Parathyroid adenoma (tissue), 2 donors: ENCODE measurements at regions not wholly inside any gene's neighbourhood (a gene's known extent, or its start where the extent isn't known, plus 50 kb on each side); places are given as distances from the start of the nearest gene placed in this dataset.

ENCODE experiments used
- H2AFZ ChIP-seq: fragments of 300-600 bp; sonication (generic); one replicate; pipeline ENCODE4 v1.7.0; 2017; ENCODE audit warnings: antibody characterized with exemption, mild to moderate bottlenecking
- H3K27ac ChIP-seq: fragments of 300-600 bp; sonication (generic); one replicate; pipeline ENCODE4 v1.7.0; 2017
- H3K27me3 ChIP-seq: fragments of 300-600 bp; sonication (generic); one replicate; pipeline ENCODE4 v1.7.0; 2017; ENCODE audit warnings: low read length; ENCODE audit not compliant: control insufficient read depth, insufficient read depth
- H3K36me3 ChIP-seq: fragments of 300-600 bp; sonication (generic); one replicate; pipeline ENCODE4 v1.7.0; 2017; ENCODE audit warnings: low read length; ENCODE audit not compliant: control insufficient read depth, insufficient read depth
- H3K4me1 ChIP-seq: fragments of 300-600 bp; sonication (generic); one replicate; pipeline ENCODE4 v1.7.0; 2017; ENCODE audit warnings: control low read depth
- H3K4me2 ChIP-seq: fragments of 300-600 bp; sonication (generic); one replicate; pipeline ENCODE4 v1.7.0; 2017; ENCODE audit warnings: low read length
- H3K4me3 ChIP-seq: fragments of 300-600 bp; sonication (generic); one replicate; pipeline ENCODE4 v1.7.0; 2017; ENCODE audit warnings: low read depth, low read length
- H3K79me2 ChIP-seq: fragments of 300-600 bp; sonication (generic); one replicate; pipeline ENCODE4 v1.7.0; 2017; ENCODE audit warnings: control low read depth
- H3K9ac ChIP-seq: fragments of 300-600 bp; sonication (generic); one replicate; pipeline ENCODE4 v1.7.0; 2017; ENCODE audit warnings: mild to moderate bottlenecking
- H3K9me3 ChIP-seq: fragments of 300-600 bp; sonication (generic); one replicate; pipeline ENCODE4 v1.7.0; 2017; ENCODE audit warnings: low read length; ENCODE audit not compliant: control insufficient read depth
- TF ChIP-seq, protein P1 (sequence below): fragments of 300-600 bp; sonication (generic); IDR thresholded peaks from one replicate; pipeline ENCODE4 v1.7.0; 2017; ENCODE audit warnings: antibody characterized with exemption, mild to moderate bottlenecking
- donor health status: primary hyperparathyroidism.

DNA sequence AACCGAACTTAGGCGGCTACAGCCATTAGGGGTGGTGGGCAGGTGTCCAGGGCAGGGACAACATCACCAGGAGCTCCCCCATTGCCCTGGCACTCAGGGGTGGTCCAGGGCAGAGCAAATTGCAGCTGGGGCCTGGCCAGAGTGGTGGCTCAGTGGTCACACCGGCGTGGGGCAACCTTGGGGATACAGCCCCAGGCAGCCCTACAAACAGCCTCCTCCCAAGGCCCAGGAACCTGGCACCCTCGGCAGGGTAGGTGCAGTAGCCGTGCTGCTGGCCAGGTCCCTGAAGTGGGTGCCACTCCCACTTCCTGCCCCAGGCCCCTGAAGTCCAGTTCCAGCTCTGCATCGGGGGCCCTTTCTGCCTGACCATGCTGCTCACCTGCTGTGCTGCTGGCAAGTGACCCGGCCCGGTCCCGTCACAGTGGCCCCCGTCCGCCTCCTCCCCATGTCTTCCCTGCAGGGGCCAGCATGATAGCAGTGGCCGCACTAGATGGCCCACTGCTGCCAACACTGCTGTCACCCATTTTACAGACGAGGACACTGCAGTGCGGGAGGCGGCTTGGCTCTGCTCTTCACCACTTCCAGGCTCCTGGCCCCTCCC lies 712.8 kb downstream of the MATN1 start:
- Histone ChIP-seq H3K27ac (no peak overlapping the region), H3K9ac (no peak overlapping the region), H3K79me2 (no peaks in the 10 kb centered on the region), H2AFZ (no peak overlapping the region), H3K9me3 (no peaks in the 10 kb centered on the region), H3K4me1 (no peaks in the 10 kb centered on the region), H3K27me3 (no peaks in the 10 kb centered on the region), H3K4me3 (no peak overlapping the region), H3K4me2 (no peak overlapping the region), H3K36me3 (no peaks in the 10 kb centered on the region)
- TF ChIP-seq, protein P1, sequence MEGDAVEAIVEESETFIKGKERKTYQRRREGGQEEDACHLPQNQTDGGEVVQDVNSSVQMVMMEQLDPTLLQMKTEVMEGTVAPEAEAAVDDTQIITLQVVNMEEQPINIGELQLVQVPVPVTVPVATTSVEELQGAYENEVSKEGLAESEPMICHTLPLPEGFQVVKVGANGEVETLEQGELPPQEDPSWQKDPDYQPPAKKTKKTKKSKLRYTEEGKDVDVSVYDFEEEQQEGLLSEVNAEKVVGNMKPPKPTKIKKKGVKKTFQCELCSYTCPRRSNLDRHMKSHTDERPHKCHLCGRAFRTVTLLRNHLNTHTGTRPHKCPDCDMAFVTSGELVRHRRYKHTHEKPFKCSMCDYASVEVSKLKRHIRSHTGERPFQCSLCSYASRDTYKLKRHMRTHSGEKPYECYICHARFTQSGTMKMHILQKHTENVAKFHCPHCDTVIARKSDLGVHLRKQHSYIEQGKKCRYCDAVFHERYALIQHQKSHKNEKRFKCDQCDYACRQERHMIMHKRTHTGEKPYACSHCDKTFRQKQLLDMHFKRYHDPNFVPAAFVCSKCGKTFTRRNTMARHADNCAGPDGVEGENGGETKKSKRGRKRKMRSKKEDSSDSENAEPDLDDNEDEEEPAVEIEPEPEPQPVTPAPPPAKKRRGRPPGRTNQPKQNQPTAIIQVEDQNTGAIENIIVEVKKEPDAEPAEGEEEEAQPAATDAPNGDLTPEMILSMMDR = no peak

GRCh38 chr1:30009720-30010119 lies 713.7 kb downstream of the MATN1 start:
- Histone ChIP-seq H3K36me3 (no peaks in the 10 kb centered on the region), H3K9ac (no peak overlapping the region), H3K79me2 (no peaks in the 10 kb centered on the region), H3K27ac (no peak overlapping the region), H3K4me2 (no peak overlapping the region), H3K4me1 (no peaks in the 10 kb centered on the region), H3K9me3 (no peaks in the 10 kb centered on the region), H2AFZ (no peak overlapping the region), H3K27me3 (no peaks in the 10 kb centered on the region), H3K4me3 (no peak overlapping the region)
- TF ChIP-seq, protein P1 = no peak

- Histone ChIP-seq H3K4me3 (no peak overlapping the region), H3K9me3 (no peaks in the 10 kb centered on the region), H3K9ac (no peak overlapping the region), H3K4me1 (no peaks in the 10 kb centered on the region), H3K27ac (no peak overlapping the region), H3K4me2 (no peak overlapping the region), H3K79me2 (no peaks in the 10 kb centered on the region), H2AFZ (no peak overlapping the region), H3K36me3 (no peaks in the 10 kb centered on the region), H3K27me3 (no peaks in the 10 kb centered on the region)
- TF ChIP-seq, protein P1 = no peak
Observed at GRCh38 chr1:30008998-30009657, 714.3 kb downstream of the MATN1 start.

GRCh38 chr1:30008372-30008997 lies 714.9 kb downstream of the MATN1 start:
- no peaks in the 10 kb centered on the region for H3K9me3 ChIP-seq
- no peaks in the 10 kb centered on the region for H3K36me3 ChIP-seq
- TF ChIP-seq, protein P1 = no peak
- no peak overlapping the region for H3K27ac ChIP-seq
- no peak overlapping the region for H3K9ac ChIP-seq
- no peak overlapping the region for H2AFZ ChIP-seq
- no peaks in the 10 kb centered on the region for H3K79me2 ChIP-seq
- no peaks in the 10 kb centered on the region for H3K27me3 ChIP-seq
- no peaks in the 10 kb centered on the region for H3K4me1 ChIP-seq
- no peak overlapping the region for H3K4me3 ChIP-seq
- H3K4me2 ChIP-seq = no peak overlapping the region
